LNCAP (cell line): ENCODE measurements at regions not wholly inside any gene's neighbourhood (a gene's known extent, or its start where the extent isn't known, plus 50 kb on each side); places are given as distances from the start of the nearest gene placed in this dataset.

ENCODE experiments used
- TF ChIP-seq, protein P1 (sequence below): fragments of 450-650 bp; IDR thresholded peaks from 2 replicates; pipeline ENCODE4 v1.5.1; 2017; ENCODE audit warnings: mild to moderate bottlenecking

DNA sequence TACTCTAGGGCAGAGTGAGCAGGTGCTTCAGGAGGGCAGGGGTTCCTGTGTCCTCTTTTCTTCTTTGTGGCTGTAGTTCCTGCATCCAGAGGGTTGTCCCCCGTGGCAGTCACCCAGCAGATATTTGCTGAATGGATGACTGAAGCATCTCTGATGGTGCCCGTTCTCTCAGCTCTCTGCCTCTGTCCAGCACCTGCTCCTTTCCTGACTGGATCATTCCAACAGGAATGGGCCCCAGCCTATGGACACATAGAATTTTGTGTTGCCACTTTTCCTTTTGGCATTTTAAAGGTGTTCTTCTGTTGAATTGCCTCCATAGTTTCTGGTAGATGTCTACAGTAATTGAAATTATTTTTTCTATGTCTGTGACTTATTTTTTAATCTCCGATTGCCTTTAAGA, 372.5 kb upstream of the C1orf174 start:
- TF ChIP-seq, protein P1, sequence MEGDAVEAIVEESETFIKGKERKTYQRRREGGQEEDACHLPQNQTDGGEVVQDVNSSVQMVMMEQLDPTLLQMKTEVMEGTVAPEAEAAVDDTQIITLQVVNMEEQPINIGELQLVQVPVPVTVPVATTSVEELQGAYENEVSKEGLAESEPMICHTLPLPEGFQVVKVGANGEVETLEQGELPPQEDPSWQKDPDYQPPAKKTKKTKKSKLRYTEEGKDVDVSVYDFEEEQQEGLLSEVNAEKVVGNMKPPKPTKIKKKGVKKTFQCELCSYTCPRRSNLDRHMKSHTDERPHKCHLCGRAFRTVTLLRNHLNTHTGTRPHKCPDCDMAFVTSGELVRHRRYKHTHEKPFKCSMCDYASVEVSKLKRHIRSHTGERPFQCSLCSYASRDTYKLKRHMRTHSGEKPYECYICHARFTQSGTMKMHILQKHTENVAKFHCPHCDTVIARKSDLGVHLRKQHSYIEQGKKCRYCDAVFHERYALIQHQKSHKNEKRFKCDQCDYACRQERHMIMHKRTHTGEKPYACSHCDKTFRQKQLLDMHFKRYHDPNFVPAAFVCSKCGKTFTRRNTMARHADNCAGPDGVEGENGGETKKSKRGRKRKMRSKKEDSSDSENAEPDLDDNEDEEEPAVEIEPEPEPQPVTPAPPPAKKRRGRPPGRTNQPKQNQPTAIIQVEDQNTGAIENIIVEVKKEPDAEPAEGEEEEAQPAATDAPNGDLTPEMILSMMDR = no peak

DNA sequence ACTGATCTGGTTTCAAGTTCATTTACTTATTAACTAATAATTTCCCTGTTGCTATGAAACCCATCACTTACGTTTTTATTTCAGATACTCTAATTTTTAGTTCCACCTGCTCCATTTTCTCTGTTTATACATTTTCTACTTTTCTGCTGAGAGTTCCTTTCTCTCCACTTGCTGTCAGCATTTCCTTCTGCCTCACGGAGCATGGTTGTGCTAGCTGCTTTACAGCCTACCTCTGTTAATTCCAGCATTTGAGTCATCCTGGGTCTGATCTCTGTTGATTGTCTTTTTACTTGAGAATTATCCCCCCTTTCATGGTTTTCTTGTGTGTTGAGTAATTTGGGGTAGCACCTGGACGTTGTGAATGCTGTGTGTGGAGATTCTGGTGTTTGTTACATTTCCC, 373.2 kb upstream of the C1orf174 start:
- TF ChIP-seq, protein P1 = no peak

- TF ChIP-seq, protein P1 = no peak
Measured at GRCh38 chr1:4273747-4274146, 373.7 kb upstream of the C1orf174 start.

GRCh38 chr1:4275083-4275482, 375.0 kb upstream of the C1orf174 start:
- TF ChIP-seq, protein P1 = no peak

DNA sequence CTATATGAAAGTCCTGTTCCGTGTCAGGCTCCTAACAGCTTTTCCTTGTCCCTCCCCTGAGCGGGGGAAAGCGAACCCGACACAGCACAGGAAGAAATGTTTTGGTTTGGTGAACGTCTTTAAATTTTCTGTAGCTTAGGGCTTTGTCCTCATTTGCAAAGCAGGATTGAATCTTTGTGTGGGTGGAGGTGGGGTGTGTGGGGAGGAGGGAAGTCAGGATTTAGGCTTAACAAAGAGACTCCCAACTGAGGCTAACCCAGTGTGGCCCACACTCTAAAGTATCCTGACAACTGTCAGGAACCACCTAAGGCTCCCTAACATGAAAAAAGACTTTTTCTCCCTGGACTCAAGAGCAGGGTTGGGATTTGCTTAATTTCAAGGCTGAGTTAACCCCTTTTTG, 376.2 kb upstream of the C1orf174 start:
- TF ChIP-seq, protein P1 = no peak

DNA sequence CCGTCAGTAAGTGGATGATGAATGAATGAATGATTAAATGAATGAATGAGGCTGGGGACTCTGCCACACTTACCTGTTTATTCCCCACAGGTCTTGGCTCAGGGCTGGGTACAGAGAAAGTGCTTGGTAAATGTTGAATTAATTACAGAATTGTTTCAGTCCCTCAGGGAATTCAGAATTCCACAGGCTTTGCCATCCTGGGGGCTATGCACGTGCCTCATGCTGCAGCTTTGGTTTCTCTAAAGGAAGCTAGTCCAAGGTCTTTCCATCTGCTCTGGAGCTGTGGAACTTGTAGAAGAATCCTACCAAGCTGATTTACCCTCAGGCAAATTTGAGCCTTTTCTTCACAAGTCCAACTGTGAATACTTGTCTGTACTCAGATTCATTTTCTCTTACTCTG, 376.8 kb upstream of the AJAP1 start:
- TF ChIP-seq, protein P1 = no peak

GRCh38 chr1:4284976-4285375, 369.4 kb upstream of the AJAP1 start:
- TF ChIP-seq, protein P1 = no peak

DNA sequence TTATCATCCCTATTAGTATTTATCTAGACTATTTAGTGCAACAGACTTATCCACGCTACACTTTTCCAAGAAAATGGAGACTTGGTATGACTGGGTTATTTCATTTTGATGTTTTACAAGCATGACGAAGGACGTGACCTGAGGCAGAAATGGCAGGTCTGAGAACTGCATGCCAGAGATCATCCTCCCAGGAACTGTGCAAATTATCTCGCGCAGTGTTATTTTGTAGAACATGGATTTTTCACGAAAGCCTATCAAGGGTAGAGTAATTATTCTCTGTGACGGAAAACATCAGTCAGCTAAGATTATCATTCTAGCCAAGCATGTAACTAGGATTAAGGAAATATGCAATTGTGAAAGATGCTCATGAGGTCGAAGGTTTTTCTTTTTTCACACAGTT, 361.5 kb upstream of the AJAP1 start:
- TF ChIP-seq, protein P1 = no peak
